ENCODE measurements at regions not wholly inside any gene's neighbourhood (a gene's known extent, or its start where the extent isn't known, plus 50 kb on each side); places are given as distances from the start of the nearest gene placed in this dataset.

DNA sequence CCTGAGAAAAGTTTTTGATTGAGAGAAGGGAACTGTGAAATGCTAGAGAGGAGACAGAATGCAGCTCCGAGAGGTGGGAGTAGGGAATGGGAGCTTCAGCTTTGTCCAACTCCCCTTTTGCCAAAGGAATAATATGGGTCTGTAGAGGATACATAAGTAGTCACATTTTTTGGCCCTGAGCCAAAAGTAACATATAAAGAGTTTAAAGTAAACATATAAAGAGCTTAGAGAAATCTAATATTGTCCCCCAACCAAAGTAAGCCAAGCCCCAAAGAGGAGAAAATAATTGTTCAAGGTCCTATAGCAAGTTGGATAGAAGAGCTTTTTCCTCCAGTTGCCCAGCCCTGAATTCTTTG is 215.1 kb downstream of the TMEM114 start:
- TF ChIP-seq, protein P1, sequence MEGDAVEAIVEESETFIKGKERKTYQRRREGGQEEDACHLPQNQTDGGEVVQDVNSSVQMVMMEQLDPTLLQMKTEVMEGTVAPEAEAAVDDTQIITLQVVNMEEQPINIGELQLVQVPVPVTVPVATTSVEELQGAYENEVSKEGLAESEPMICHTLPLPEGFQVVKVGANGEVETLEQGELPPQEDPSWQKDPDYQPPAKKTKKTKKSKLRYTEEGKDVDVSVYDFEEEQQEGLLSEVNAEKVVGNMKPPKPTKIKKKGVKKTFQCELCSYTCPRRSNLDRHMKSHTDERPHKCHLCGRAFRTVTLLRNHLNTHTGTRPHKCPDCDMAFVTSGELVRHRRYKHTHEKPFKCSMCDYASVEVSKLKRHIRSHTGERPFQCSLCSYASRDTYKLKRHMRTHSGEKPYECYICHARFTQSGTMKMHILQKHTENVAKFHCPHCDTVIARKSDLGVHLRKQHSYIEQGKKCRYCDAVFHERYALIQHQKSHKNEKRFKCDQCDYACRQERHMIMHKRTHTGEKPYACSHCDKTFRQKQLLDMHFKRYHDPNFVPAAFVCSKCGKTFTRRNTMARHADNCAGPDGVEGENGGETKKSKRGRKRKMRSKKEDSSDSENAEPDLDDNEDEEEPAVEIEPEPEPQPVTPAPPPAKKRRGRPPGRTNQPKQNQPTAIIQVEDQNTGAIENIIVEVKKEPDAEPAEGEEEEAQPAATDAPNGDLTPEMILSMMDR (conservative IDR thresholded peaks at IDR 0.05): no peak
- no peak overlapping the region for H3K27ac ChIP-seq

DNA sequence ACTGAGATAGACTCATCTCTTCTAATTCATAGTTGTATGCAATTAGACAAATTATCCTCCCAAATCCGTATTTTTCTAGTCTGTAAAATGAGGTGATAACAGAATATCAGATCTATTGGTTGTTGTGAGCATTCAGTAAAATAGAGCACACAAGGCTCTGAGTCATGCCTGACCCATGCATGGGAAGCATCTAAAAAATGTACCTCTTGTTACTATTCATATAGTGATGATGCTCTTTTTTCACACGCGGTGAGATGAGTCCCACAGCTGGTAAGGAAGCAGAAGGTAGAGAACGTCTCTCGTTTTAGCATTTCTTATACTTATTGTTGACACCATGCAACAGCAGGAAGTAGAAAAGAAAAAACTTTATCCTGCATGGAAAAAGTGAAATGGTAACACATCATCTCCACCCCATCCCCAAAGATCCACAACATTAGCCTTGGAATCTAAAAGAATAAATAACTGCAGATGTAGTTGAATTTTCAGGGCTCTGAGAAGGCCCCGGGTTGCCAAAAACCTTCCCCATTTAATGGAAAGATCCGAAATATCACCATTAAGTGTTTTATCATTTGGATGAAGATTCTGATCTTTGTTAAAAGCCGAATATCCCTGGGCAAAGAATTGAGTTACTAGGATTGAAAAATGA is 215.6 kb downstream of the TMEM114 start:
- TF ChIP-seq, protein P1 (conservative IDR thresholded peaks at IDR 0.05): no peak

GRCh38 chr16:8373676-8374431 is 216.5 kb downstream of the TMEM114 start:
- no peak overlapping the region for H3K27ac ChIP-seq
- TF ChIP-seq, protein P1 (conservative IDR thresholded peaks at IDR 0.05): no peak

More for the DNA sequence above, 215.6 kb downstream of the TMEM114 start:
- no peak overlapping the region for H3K27ac ChIP-seq

DNA sequence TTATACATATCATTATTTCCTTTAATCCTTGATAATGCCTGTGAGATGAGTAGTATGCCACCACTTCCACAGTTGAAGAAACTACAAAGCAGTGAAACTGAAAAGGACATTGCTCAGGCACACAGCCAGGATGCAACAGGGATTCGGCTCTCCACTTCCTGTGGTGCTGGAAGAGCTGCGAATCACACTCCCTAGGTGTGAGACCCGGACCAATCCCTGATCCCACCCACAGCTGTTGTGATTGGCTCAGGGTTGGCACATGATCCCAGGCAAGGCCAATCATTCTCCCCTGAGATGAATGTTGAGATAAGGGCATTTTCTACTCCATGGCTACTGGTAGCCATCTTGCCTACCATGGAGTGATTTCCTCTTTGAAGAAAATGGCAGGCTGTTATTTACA is 218.2 kb downstream of the TMEM114 start:
- TF ChIP-seq, protein P1 (conservative IDR thresholded peaks at IDR 0.05): no peak

GRCh38 chr16:8370374-8371270 is 219.7 kb downstream of the TMEM114 start:
- TF ChIP-seq, protein P1 (conservative IDR thresholded peaks at IDR 0.05): no peak
- no peak overlapping the region for H3K27ac ChIP-seq

More for the DNA sequence above, 218.2 kb downstream of the TMEM114 start:
- no peak overlapping the region for H3K27ac ChIP-seq

DNA sequence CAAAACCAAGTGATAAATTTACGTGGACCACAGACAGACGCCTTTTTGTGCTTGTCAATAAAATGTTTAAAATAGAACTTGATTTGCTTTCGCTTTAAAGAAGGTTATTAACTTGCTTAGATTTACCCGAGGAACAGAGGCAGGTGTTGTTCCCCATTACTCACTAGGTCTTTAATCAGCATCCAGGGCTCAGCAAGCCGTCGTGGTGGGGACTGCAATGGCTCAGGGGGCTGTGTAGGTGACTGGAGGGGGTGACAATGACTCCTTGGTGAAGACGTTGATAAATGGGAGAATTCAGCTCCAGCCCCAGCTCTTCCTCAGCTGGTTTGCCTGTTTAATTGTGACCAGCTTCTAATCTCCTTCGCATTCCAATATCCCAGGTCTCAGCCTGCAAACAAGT is 231.4 kb downstream of the TMEM114 start:
- H3K27ac ChIP-seq: no peak overlapping the region

More for the DNA sequence above, 231.4 kb downstream of the TMEM114 start:
- TF ChIP-seq, protein P1 (conservative IDR thresholded peaks at IDR 0.05): no peak
